ENCODE measurements at regions not wholly inside any gene's neighbourhood (a gene's known extent, or its start where the extent isn't known, plus 50 kb on each side); places are given as distances from the start of the nearest gene placed in this dataset.
A peak's percentile ranks its signal among the peaks of the same experiment; 100 is the strongest.

GRCh38 chr7:125059861-125060456 lies 130.3 kb upstream of the POT1 start:
- WGBS, 4 donors, result 31 to 39% (median 33%) methylated on average over 3 of the region's 3 CpGs
- TF ChIP-seq POLR2A (IDR thresholded peaks at IDR 0.05), result no peak
- peak in 9 of 12 donors; percentile 14 to 54 (median 35) for TF ChIP-seq CTCF (IDR thresholded peaks at IDR 0.05)
- Histone ChIP-seq H3K27me3 (peaks cover 0 to 9% (median 0%) of the 10 kb centered on the region in 9 donors), H3K36me3 (no peaks in the 10 kb centered on the region), H3K4me1 (no peaks in the 10 kb centered on the region), H3K9me3 (no peaks in the 10 kb centered on the region), H3K4me3 (no peak overlapping the region), H3K27ac (no peak overlapping the region)
- DNase-seq (no peak), ATAC-seq (no peak)
- intact Hi-C loops (cut with DNase I), result loop anchor here (2.0 to 10.0 kb wide), 6 partner anchors 605 to 617 kb away; no protein-coding TSS in a partner anchor

DNA sequence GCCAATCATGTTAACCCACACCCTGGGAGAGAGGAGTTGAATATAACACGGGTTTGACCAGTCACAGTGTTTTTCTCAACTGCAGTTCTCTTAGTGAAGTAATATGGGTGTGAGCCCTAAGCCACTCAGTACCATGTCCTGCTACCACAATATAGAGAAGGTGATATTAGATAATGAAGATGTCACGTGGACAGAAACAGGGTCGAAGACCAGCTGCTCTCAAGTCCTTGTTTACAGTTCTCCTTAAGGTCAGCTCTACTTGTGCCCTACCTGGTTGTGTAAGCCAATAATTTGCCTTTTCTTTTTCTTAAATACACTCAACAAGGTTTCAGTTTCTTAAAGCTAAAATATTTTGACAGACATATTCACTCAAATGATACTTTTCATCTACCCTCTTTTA lies 128.3 kb upstream of the POT1 start:
- WGBS, 4 donors, result 41 to 56% (median 50%) methylated on average over 3 of the region's 3 CpGs
- Histone ChIP-seq H3K4me3 (no peak overlapping the region), H3K36me3 (no peaks in the 10 kb centered on the region), H3K27ac (no peak overlapping the region), H3K4me1 (no peaks in the 10 kb centered on the region), H3K27me3 (peaks cover 0 to 9% (median 0%) of the 10 kb centered on the region in 9 donors), H3K9me3 (no peaks in the 10 kb centered on the region)
- TF ChIP-seq POLR2A (IDR thresholded peaks at IDR 0.05), result no peak
- TF ChIP-seq CTCF (IDR thresholded peaks at IDR 0.05), result no peak
- intact Hi-C loops (cut with DNase I), result loop anchor here in 2 of 10 donors (5.0 to 10.0 kb wide), 2 partner anchors 614 to 617 kb away; no protein-coding TSS in a partner anchor
- no peak for ATAC-seq
- no peak for DNase-seq

GRCh38 chr7:125055376-125055775 lies 125.8 kb upstream of the POT1 start:
- intact Hi-C loops (cut with DNase I), result loop anchor here in 2 of 10 donors (5.0 to 10.0 kb wide), 2 partner anchors 617 to 619 kb away; no protein-coding TSS in a partner anchor
- H3K27me3 ChIP-seq, result peaks cover 0 to 9% (median 0%) of the 10 kb centered on the region in 9 donors
- ATAC-seq, result no peak
- no peaks in the 10 kb centered on the region for H3K4me1 ChIP-seq
- no peak for TF ChIP-seq POLR2A (IDR thresholded peaks at IDR 0.05)
- TF ChIP-seq CTCF (IDR thresholded peaks at IDR 0.05), result no peak
- no peak overlapping the region for H3K27ac ChIP-seq
- no peak for DNase-seq
- no peak overlapping the region for H3K4me3 ChIP-seq
- H3K9me3 ChIP-seq, result no peaks in the 10 kb centered on the region
- H3K36me3 ChIP-seq, result no peaks in the 10 kb centered on the region

GRCh38 chr7:125046767-125047166 lies 117.1 kb upstream of the POT1 start:
- TF ChIP-seq CTCF (IDR thresholded peaks at IDR 0.05), result no peak
- TF ChIP-seq POLR2A (IDR thresholded peaks at IDR 0.05), result no peak
- WGBS, 4 donors, result 88 to 91% (median 90%) methylated on average over 5 to 6 of the region's 6 CpGs
- Histone ChIP-seq H3K4me3 (no peak overlapping the region), H3K36me3 (no peaks in the 10 kb centered on the region), H3K4me1 (no peaks in the 10 kb centered on the region), H3K27ac (no peak overlapping the region), H3K27me3 (no peaks in the 10 kb centered on the region), H3K9me3 (peaks cover 0 to 4% (median 0%) of the 10 kb centered on the region in 12 donors)
- no peak for DNase-seq
- ATAC-seq, result no peak
- intact Hi-C loops (cut with DNase I), result no loop called here
